Coronary artery (tissue), 2 donors: ENCODE measurements at regions not wholly inside any gene's neighbourhood (a gene's known extent, or its start where the extent isn't known, plus 50 kb on each side); places are given as distances from the start of the nearest gene placed in this dataset.

Experiments used
- DNase-seq: peaks from one replicate; pipeline ENCODE4 v3.0.0-alpha.2; 2017; ENCODE audit warnings: low spot score
- H3K27ac ChIP-seq, 2 donors: fragments of 200-600 bp; sonication (generic); one replicate each; pipeline ENCODE4 v1.5.1; 2016 to 2019
- H3K4me3 ChIP-seq: fragments of 200-600 bp; sonication (generic); 2 replicates; pipeline ENCODE4 v1.5.1; 2016; ENCODE audit warnings: mild to moderate bottlenecking, moderate library complexity
- CTCF ChIP-seq: fragments of 200-600 bp; sonication (generic); IDR thresholded peaks from one replicate; pipeline ENCODE4 v1.5.1; 2019; ENCODE audit warnings: antibody characterized with exemption

- Histone ChIP-seq H3K27ac (no peak overlapping the region), H3K4me3 (no peak overlapping the region)
- DNase-seq: no peak
- no peak for TF ChIP-seq CTCF
These were observed 110.3 kb upstream of the SYT13 start for GRCh38 chr11:45396394-45396793.

GRCh38 chr11:45395947-45396346 is 109.8 kb upstream of the SYT13 start:
- Histone ChIP-seq H3K27ac (no peak overlapping the region), H3K4me3 (no peak overlapping the region)
- TF ChIP-seq CTCF: no peak
- no peak for DNase-seq

GRCh38 chr11:45395421-45395820 is 109.3 kb upstream of the SYT13 start:
- Histone ChIP-seq H3K27ac (no peak overlapping the region), H3K4me3 (no peak overlapping the region)
- no peak for TF ChIP-seq CTCF
- DNase-seq: no peak

- no peak for DNase-seq
- H3K4me3 ChIP-seq: no peak overlapping the region
- no peak for TF ChIP-seq CTCF
- no peak overlapping the region for H3K27ac ChIP-seq
These were observed 108.3 kb upstream of the SYT13 start for GRCh38 chr11:45394294-45395085.

- no peak overlapping the region for H3K27ac ChIP-seq
- no peak for TF ChIP-seq CTCF
- H3K4me3 ChIP-seq: no peak overlapping the region
- no peak for DNase-seq
These were observed 107.7 kb upstream of the SYT13 start for GRCh38 chr11:45393826-45394225.

- DNase-seq: no peak
- Histone ChIP-seq H3K27ac (no peak overlapping the region), H3K4me3 (no peak overlapping the region)
- TF ChIP-seq CTCF: no peak
These were observed 107.2 kb upstream of the SYT13 start for GRCh38 chr11:45393334-45393733.

- TF ChIP-seq CTCF: no peak
- Histone ChIP-seq H3K27ac (no peak overlapping the region), H3K4me3 (no peak overlapping the region)
- DNase-seq: no peak
These were observed 106.5 kb upstream of the SYT13 start for GRCh38 chr11:45392591-45393091.
